GM12872 (cell line): ENCODE measurements at regions not wholly inside any gene's neighbourhood (a gene's known extent, or its start where the extent isn't known, plus 50 kb on each side); places are given as distances from the start of the nearest gene placed in this dataset.

Source experiments
- CTCF ChIP-seq: IDR thresholded peaks from 3 replicates; pipeline ENCODE4 v1.5.1; 2011; ENCODE audit warnings: low read depth, mild to moderate bottlenecking, low read length, moderate library complexity; ENCODE audit not compliant: insufficient read depth

- no peak for TF ChIP-seq CTCF
Measured at GRCh38 chr16:59988591-59988990, 1254.5 kb upstream of the GOT2 start.

- TF ChIP-seq CTCF = no peak
Measured at GRCh38 chr16:59975953-59976352, 1241.8 kb upstream of the GOT2 start.

- no peak for TF ChIP-seq CTCF
Measured at GRCh38 chr16:59973966-59974365, 1239.8 kb upstream of the GOT2 start.

- TF ChIP-seq CTCF = no peak
Measured at GRCh38 chr16:59971264-59971663, 1237.1 kb upstream of the GOT2 start.

GRCh38 chr16:59964232-59964924, 1230.3 kb upstream of the GOT2 start:
- TF ChIP-seq CTCF = no peak

GRCh38 chr16:59959311-59959710, 1225.2 kb upstream of the GOT2 start:
- no peak for TF ChIP-seq CTCF

- TF ChIP-seq CTCF = no peak
Measured at GRCh38 chr16:59950431-59950830, 1216.3 kb upstream of the GOT2 start.
